ENCODE measurements at regions not wholly inside any gene's neighbourhood (a gene's known extent, or its start where the extent isn't known, plus 50 kb on each side); places are given as distances from the start of the nearest gene placed in this dataset.

- Histone ChIP-seq H3K36me3 (ENCODE audit: control insufficient read depth, insufficient read depth, low read length) (no peaks in the 10 kb centered on the region), H3K4me3 (ENCODE audit: low read depth, low read length) (no peak overlapping the region), H3K27me3 (ENCODE audit: control insufficient read depth, insufficient read depth, low read length) (no peaks in the 10 kb centered on the region)
- no peak for DNase-seq (ENCODE audit: low read depth)
- TF ChIP-seq CTCF (IDR thresholded peaks at IDR 0.05; ENCODE audit: insufficient read depth, low read length, poor library complexity, severe bottlenecking), result no peak
Observed at GRCh38 chr3:132821314-132821713, 99.1 kb upstream of the NPHP3 start.

GRCh38 chr3:132818251-132818650 is 96.0 kb upstream of the NPHP3 start:
- DNase-seq (ENCODE audit: low read depth), result no peak
- Histone ChIP-seq H3K4me3 (ENCODE audit: low read depth, low read length) (no peak overlapping the region), H3K36me3 (ENCODE audit: control insufficient read depth, insufficient read depth, low read length) (no peaks in the 10 kb centered on the region), H3K27me3 (ENCODE audit: control insufficient read depth, insufficient read depth, low read length) (no peaks in the 10 kb centered on the region)
- TF ChIP-seq CTCF (IDR thresholded peaks at IDR 0.05; ENCODE audit: insufficient read depth, low read length, poor library complexity, severe bottlenecking), result no peak

GRCh38 chr3:132817646-132818177 is 95.5 kb upstream of the NPHP3 start:
- no peak for TF ChIP-seq CTCF (IDR thresholded peaks at IDR 0.05; ENCODE audit: insufficient read depth, low read length, poor library complexity, severe bottlenecking)
- Histone ChIP-seq H3K4me3 (ENCODE audit: low read depth, low read length) (no peak overlapping the region), H3K27me3 (ENCODE audit: control insufficient read depth, insufficient read depth, low read length) (no peaks in the 10 kb centered on the region), H3K36me3 (ENCODE audit: control insufficient read depth, insufficient read depth, low read length) (no peaks in the 10 kb centered on the region)
- DNase-seq (ENCODE audit: low read depth), result no peak

- no peak overlapping the region for H3K4me3 ChIP-seq (ENCODE audit: low read depth, low read length)
- H3K27me3 ChIP-seq (ENCODE audit: control insufficient read depth, insufficient read depth, low read length), result no peaks in the 10 kb centered on the region
- H3K36me3 ChIP-seq (ENCODE audit: control insufficient read depth, insufficient read depth, low read length), result no peaks in the 10 kb centered on the region
- TF ChIP-seq CTCF (IDR thresholded peaks at IDR 0.05; ENCODE audit: insufficient read depth, low read length, poor library complexity, severe bottlenecking), result no peak
- no peak for DNase-seq (ENCODE audit: low read depth)
Observed at GRCh38 chr3:132805071-132805470, 82.9 kb upstream of the NPHP3 start.

GRCh38 chr3:132804498-132804897 is 82.3 kb upstream of the NPHP3 start:
- Histone ChIP-seq H3K36me3 (ENCODE audit: control insufficient read depth, insufficient read depth, low read length) (no peaks in the 10 kb centered on the region), H3K27me3 (ENCODE audit: control insufficient read depth, insufficient read depth, low read length) (no peaks in the 10 kb centered on the region), H3K4me3 (ENCODE audit: low read depth, low read length) (no peak overlapping the region)
- TF ChIP-seq CTCF (IDR thresholded peaks at IDR 0.05; ENCODE audit: insufficient read depth, low read length, poor library complexity, severe bottlenecking), result no peak
- DNase-seq (ENCODE audit: low read depth), result no peak

- H3K27me3 ChIP-seq (ENCODE audit: control insufficient read depth, insufficient read depth, low read length), result no peaks in the 10 kb centered on the region
- peak; percentile 7 for TF ChIP-seq CTCF (IDR thresholded peaks at IDR 0.05; ENCODE audit: insufficient read depth, low read length, poor library complexity, severe bottlenecking)
- no peaks in the 10 kb centered on the region for H3K36me3 ChIP-seq (ENCODE audit: control insufficient read depth, insufficient read depth, low read length)
- no peak for DNase-seq (ENCODE audit: low read depth)
- H3K4me3 ChIP-seq (ENCODE audit: low read depth, low read length), result no peak overlapping the region
Observed at GRCh38 chr3:132803889-132804288, 81.7 kb upstream of the NPHP3 start.
